Fibroblast of mammary gland (primary cell): ENCODE measurements at regions not wholly inside any gene's neighbourhood (a gene's known extent, or its start where the extent isn't known, plus 50 kb on each side); places are given as distances from the start of the nearest gene placed in this dataset.

Experiments used
- DNase-seq: peaks from one replicate; pipeline ENCODE4 v3.0.0-alpha.2; 2010; ENCODE audit warnings: low read depth
- H3K4me3 ChIP-seq: 2 replicates; pipeline ENCODE4 v1.5.1; 2011; ENCODE audit warnings: low read depth, mild to moderate bottlenecking, low read length, moderate library complexity; ENCODE audit not compliant: control insufficient read depth
- TF ChIP-seq, protein P1 (sequence below): conservative IDR thresholded peaks from 2 replicates; pipeline ENCODE4 v1.5.1; 2011; ENCODE audit warnings: low read depth, low read length, inconsistent platforms; ENCODE audit not compliant: control insufficient read depth, insufficient read depth

GRCh38 chr15:98232761-98233160 lies 272.3 kb downstream of the ARRDC4 start:
- TF ChIP-seq, protein P1, sequence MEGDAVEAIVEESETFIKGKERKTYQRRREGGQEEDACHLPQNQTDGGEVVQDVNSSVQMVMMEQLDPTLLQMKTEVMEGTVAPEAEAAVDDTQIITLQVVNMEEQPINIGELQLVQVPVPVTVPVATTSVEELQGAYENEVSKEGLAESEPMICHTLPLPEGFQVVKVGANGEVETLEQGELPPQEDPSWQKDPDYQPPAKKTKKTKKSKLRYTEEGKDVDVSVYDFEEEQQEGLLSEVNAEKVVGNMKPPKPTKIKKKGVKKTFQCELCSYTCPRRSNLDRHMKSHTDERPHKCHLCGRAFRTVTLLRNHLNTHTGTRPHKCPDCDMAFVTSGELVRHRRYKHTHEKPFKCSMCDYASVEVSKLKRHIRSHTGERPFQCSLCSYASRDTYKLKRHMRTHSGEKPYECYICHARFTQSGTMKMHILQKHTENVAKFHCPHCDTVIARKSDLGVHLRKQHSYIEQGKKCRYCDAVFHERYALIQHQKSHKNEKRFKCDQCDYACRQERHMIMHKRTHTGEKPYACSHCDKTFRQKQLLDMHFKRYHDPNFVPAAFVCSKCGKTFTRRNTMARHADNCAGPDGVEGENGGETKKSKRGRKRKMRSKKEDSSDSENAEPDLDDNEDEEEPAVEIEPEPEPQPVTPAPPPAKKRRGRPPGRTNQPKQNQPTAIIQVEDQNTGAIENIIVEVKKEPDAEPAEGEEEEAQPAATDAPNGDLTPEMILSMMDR = no peak
- peak; percentile 24 for DNase-seq

DNA sequence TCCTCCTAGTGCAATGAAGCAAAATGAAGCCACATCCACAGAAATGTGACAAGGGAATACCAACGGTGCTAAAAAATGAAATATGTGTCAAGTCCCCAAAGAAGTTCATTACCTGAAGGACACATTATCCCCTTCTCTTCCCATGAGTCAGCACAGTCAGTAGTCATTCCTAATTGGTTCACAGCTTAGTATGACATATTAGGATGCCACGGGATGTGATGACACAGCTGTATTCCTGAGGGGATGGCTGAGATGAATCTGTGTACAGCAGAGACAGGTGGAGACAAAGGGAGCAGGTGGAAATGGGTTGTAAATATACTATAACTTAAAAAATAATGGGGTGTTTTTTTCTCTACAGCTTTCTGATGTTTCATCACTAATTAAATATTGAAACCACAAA lies 273.4 kb downstream of the ARRDC4 start:
- DNase-seq = peak; percentile 27
- TF ChIP-seq, protein P1 = no peak
- no peak overlapping the region for H3K4me3 ChIP-seq

More at GRCh38 chr15:98232761-98233160, 272.3 kb downstream of the ARRDC4 start:
- H3K4me3 ChIP-seq = no peak overlapping the region

DNA sequence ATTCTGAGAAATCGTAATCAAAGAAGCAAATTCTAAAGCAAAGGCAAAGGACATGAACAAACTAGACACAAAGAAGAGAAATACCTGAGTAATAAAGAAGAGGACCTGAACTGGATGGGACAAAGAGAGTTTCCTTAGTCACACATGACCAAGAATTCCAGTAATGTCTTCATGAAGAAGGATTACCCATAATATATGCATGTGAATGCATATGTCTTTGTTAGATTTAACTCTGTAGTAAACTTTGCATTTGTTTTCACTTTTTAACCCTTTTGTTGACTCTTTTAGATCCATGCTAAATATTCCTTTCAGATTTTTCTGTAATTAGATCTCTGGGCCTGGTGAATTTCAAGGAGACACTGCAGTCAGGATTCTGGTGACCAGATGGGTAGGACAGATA lies 279.8 kb downstream of the ARRDC4 start:
- TF ChIP-seq, protein P1 = no peak
- H3K4me3 ChIP-seq = no peak overlapping the region
- DNase-seq = no peak

- TF ChIP-seq, protein P1 = no peak
- no peak for DNase-seq
These were observed 280.6 kb downstream of the ARRDC4 start for GRCh38 chr15:98241032-98241554.

GRCh38 chr15:98257290-98257689 lies 296.8 kb downstream of the ARRDC4 start:
- TF ChIP-seq, protein P1 = no peak
- DNase-seq = no peak
- H3K4me3 ChIP-seq = no peak overlapping the region

More at GRCh38 chr15:98241032-98241554, 280.6 kb downstream of the ARRDC4 start:
- H3K4me3 ChIP-seq = no peak overlapping the region

GRCh38 chr15:98263787-98264186 lies 303.3 kb downstream of the ARRDC4 start:
- no peak for DNase-seq
- TF ChIP-seq, protein P1 = no peak
- H3K4me3 ChIP-seq = no peak overlapping the region

DNA sequence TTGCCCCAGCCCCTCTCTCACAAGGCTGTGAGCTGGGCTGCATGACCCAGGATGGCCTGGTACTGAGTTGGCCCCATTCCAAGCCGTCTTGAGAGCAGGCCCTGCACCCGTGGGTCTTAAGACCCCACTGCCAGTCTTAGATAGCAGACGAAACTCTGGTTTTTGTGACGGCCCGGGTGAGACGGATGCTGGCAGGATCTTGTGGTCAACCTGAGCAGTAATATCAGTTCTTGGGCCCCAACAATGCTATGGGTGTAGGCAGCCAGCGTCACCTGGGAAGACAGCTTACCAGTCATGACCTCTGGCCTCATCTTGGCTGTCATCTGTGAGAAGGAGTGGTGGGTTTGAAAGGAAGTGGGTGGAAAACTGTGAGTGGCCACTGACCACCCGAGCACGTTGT lies 305.8 kb downstream of the ARRDC4 start:
- no peak for DNase-seq
- no peak overlapping the region for H3K4me3 ChIP-seq
- TF ChIP-seq, protein P1 = no peak
